ENCODE measurements at regions not wholly inside any gene's neighbourhood (a gene's known extent, or its start where the extent isn't known, plus 50 kb on each side); places are given as distances from the start of the nearest gene placed in this dataset.
A peak's percentile ranks its signal among the peaks of the same experiment; 100 is the strongest.

DNA sequence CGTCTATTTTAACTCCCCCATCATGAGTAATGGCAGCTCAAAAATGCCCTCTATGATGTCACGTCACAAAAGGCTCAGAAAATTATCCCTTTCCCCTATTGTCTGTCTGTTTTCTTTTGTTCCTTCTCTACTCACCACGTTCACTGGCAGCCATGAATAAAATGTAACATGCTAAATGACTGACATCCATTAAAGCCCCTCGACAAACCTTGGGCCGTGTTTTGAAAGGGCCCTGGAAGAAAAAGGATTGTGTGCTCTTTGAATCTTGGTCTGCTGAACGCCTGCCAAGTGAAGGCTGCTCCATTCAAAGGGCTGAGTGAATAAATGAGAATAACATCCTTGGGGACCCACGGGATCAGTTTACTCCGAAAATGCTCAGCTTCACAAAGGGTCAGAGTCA, 118.7 kb downstream of the RPS12 start:
- H3K27ac ChIP-seq: no peak overlapping the region

DNA sequence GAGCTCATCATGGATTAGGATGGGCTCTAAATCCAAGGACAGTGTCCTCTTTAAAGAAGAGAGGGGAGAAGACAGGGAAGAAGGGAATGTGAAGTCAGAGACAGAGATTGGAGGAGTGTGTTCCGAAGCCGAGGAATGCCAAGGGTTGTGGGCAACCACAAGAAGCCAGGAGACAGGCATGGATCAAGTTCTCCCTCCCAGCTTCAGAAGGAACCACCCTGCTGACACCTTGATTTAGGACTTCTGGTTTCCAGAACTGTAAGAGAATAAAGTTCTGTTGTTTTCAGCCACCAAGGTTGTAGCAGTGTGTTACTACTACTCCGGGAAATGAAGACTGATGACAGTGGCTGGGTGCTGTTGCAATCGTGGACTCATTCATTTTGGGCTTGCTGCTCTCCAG, 120.1 kb downstream of the RPS12 start:
- 50% methylated on average over 4 of the region's 4 CpGs; no CpG with 5 or more reads in 1 of the 2 donors for WGBS, 2 donors (ENCODE audit: low coverage in 1 of 2)
- intact Hi-C loops (cut with DNase I; ENCODE audit: low total_unique reads): no loop called here
- H3K4me3 ChIP-seq: no peak overlapping the region
- H3K9me3 ChIP-seq: no peaks in the 10 kb centered on the region
- H3K36me3 ChIP-seq: no peaks in the 10 kb centered on the region
- H3K27me3 ChIP-seq: no peaks in the 10 kb centered on the region
- no peak for DNase-seq
- H3K27ac ChIP-seq: no peak overlapping the region
- TF ChIP-seq POLR2A (IDR thresholded peaks at IDR 0.05) (no peak), POLR2AphosphoS5 (IDR thresholded peaks at IDR 0.05) (no peak), EP300 (IDR thresholded peaks at IDR 0.05; ENCODE audit: low read depth) (no peak)
- TF ChIP-seq, protein P1, sequence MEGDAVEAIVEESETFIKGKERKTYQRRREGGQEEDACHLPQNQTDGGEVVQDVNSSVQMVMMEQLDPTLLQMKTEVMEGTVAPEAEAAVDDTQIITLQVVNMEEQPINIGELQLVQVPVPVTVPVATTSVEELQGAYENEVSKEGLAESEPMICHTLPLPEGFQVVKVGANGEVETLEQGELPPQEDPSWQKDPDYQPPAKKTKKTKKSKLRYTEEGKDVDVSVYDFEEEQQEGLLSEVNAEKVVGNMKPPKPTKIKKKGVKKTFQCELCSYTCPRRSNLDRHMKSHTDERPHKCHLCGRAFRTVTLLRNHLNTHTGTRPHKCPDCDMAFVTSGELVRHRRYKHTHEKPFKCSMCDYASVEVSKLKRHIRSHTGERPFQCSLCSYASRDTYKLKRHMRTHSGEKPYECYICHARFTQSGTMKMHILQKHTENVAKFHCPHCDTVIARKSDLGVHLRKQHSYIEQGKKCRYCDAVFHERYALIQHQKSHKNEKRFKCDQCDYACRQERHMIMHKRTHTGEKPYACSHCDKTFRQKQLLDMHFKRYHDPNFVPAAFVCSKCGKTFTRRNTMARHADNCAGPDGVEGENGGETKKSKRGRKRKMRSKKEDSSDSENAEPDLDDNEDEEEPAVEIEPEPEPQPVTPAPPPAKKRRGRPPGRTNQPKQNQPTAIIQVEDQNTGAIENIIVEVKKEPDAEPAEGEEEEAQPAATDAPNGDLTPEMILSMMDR (IDR thresholded peaks at IDR 0.05): no peak
- in situ Hi-C loops (cut with MboI; ENCODE audit: low pct_ligation_motif_present in 1 of 4, low pct_unique_long_range_greater_than_20kb in 1 of 4, low sequenced_read_pairs in 3 of 4): no loop called here
- H3K4me1 ChIP-seq: no peaks in the 10 kb centered on the region

More for the DNA sequence above, 118.7 kb downstream of the RPS12 start:
- WGBS, 2 donors (ENCODE audit: low coverage in 1 of 2): 68 to 70% methylated on average over 8 of the region's 8 CpGs
- intact Hi-C loops (cut with DNase I; ENCODE audit: low total_unique reads) (no loop called here), in situ Hi-C loops (cut with MboI; ENCODE audit: low pct_ligation_motif_present in 1 of 4, low pct_unique_long_range_greater_than_20kb in 1 of 4, low sequenced_read_pairs in 3 of 4) (no loop called here)
- Histone ChIP-seq H3K4me3 (no peak overlapping the region), H3K9me3 (no peaks in the 10 kb centered on the region), H3K4me1 (no peaks in the 10 kb centered on the region), H3K36me3 (no peaks in the 10 kb centered on the region), H3K27me3 (no peaks in the 10 kb centered on the region)
- DNase-seq: no peak
- TF ChIP-seq EP300 (IDR thresholded peaks at IDR 0.05; ENCODE audit: low read depth) (no peak), POLR2A (IDR thresholded peaks at IDR 0.05) (no peak)
- TF ChIP-seq, protein P1 (IDR thresholded peaks at IDR 0.05): no peak

DNA sequence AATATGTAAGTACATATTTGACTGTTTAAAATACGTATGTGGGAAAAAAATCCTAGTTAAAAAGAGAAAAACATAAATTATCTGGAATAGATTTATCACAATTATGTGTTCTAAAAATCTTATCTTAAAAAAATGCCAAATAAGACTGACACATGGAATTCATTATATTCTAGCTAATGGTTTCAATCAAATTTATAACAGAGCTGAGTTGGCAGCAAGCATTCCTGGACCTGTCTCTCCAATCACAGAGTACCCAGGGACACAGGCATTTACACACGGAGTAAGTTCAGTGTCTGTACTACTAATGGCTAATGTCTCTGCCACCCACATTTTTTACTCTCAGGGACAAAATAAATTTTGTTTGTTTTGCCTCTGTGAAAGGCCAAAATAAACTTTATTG, 122.3 kb downstream of the RPS12 start:
- Histone ChIP-seq H3K9me3 (no peaks in the 10 kb centered on the region), H3K36me3 (no peaks in the 10 kb centered on the region), H3K4me1 (no peaks in the 10 kb centered on the region), H3K27ac (no peak overlapping the region), H3K27me3 (no peaks in the 10 kb centered on the region), H3K4me3 (no peak overlapping the region)
- WGBS, 2 donors (ENCODE audit: low coverage in 1 of 2): 72 to 83% methylated on average over 2 of the region's 2 CpGs
- DNase-seq: no peak
- intact Hi-C loops (cut with DNase I; ENCODE audit: low total_unique reads) (no loop called here), in situ Hi-C loops (cut with MboI; ENCODE audit: low pct_ligation_motif_present in 1 of 4, low pct_unique_long_range_greater_than_20kb in 1 of 4, low sequenced_read_pairs in 3 of 4) (no loop called here)
- no peak for TF ChIP-seq POLR2A (IDR thresholded peaks at IDR 0.05)
- TF ChIP-seq POLR2AphosphoS5 (IDR thresholded peaks at IDR 0.05): no peak
- TF ChIP-seq EP300 (IDR thresholded peaks at IDR 0.05; ENCODE audit: low read depth): no peak
- TF ChIP-seq, protein P1 (IDR thresholded peaks at IDR 0.05): no peak

DNA sequence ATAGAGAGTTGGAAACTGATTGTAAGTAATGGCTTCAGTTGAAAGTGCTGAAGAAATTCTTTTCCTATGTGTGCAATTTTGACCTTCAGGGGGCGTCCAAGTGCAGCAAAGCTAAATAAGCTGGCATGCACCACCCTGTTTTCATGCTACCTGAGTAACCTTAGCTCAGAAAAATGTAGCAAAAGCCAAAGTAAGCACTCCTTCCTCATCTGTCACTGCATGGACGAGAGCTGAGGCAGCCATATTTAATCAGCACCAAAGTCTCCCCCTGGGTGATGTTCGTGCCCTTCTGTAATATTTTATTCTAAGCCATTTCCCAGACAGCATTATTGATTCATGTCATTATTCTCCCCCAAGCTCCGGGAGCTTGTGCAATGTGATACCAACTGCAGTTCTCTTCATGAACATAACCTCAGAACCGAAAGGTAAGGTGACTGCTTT, 123.1 kb downstream of the RPS12 start:
- Histone ChIP-seq H3K27me3 (no peaks in the 10 kb centered on the region), H3K27ac (no peak overlapping the region), H3K4me3 (no peak overlapping the region), H3K36me3 (no peaks in the 10 kb centered on the region), H3K4me1 (no peaks in the 10 kb centered on the region), H3K9me3 (no peaks in the 10 kb centered on the region)
- intact Hi-C loops (cut with DNase I; ENCODE audit: low total_unique reads): no loop called here
- no peak for TF ChIP-seq POLR2AphosphoS5 (IDR thresholded peaks at IDR 0.05)
- TF ChIP-seq, protein P1 (IDR thresholded peaks at IDR 0.05): peak in 3 of 5 experiments; percentile 14 to 19 (median 16)
- 31 to 44% methylated on average over 3 to 5 of the region's 5 CpGs for WGBS, 2 donors (ENCODE audit: low coverage in 1 of 2)
- peak; percentile 14 for DNase-seq
- in situ Hi-C loops (cut with MboI; ENCODE audit: low pct_ligation_motif_present in 1 of 4, low pct_unique_long_range_greater_than_20kb in 1 of 4, low sequenced_read_pairs in 3 of 4): no loop called here

Measured in transverse colon (tissue), 4 donors.